ENCODE measurements at regions not wholly inside any gene's neighbourhood (a gene's known extent, or its start where the extent isn't known, plus 50 kb on each side); places are given as distances from the start of the nearest gene placed in this dataset.

DNA sequence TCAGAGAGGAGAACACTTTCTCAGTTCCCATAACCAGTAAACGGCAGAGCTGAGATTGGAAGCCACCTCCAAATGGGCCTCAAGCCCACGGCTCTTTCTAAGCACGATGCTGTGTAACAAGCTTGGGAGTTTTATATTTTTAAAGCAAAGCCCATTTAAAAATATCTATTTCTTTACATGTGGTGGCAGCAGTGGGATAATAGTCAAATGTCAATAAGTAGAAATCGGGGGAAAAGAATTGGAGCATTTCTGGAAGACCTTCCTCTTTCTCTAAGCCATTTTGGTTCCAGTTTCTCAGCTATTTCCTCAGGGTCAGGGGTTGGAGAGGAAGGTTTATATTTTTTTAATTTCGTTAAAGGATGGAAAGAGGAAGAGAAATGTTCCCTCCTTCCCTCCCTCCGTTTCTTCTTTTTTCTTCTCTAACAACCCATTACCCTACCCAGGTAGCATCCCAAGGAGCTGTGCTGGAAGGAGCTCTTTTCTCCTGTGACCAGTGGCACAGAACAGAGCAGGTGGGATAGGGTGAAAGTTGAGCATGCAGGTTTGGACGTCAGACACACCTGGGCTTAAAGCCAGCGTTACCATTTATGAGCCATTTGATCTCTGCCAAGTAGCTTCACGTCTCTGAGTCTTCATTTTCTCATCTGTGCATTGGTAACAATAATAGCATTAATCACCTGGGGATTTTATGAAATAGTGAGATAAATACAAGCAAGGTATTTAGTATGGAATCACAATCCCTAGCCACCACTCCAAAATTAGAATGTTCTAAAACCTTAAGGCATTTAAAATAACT, 515.7 kb downstream of the RPS24 start:
- Mint-ChIP-seq H3K27ac (no peak overlapping the region), H3K9me3 (peaks cover 3% of the 10 kb centered on the region), H3K27me3 (peaks cover 17% of the 10 kb centered on the region), H3K4me1 (peaks cover 6% of the 10 kb centered on the region), H3K4me3 (no peak overlapping the region), H3K36me3 (no peaks in the 10 kb centered on the region)
- ATAC-seq (ENCODE audit: low read depth) (no peak), DNase-seq (no peak)
- POLR2A ChIA-PET, result no interaction called here

- ATAC-seq (ENCODE audit: low read depth), result no peak
- POLR2A ChIA-PET, result no interaction called here
- Mint-ChIP-seq H3K4me3 (no peak overlapping the region), H3K9me3 (peaks cover 5% of the 10 kb centered on the region), H3K36me3 (no peaks in the 10 kb centered on the region), H3K27ac (no peak overlapping the region), H3K27me3 (peaks cover 17% of the 10 kb centered on the region), H3K4me1 (peaks cover 6% of the 10 kb centered on the region)
- no peak for DNase-seq
Measured at GRCh38 chr10:78550090-78550489, 516.4 kb downstream of the RPS24 start.

GRCh38 chr10:78550716-78551115, 517.1 kb downstream of the RPS24 start:
- Mint-ChIP-seq H3K4me1 (peaks cover 6% of the 10 kb centered on the region), H3K27ac (no peak overlapping the region), H3K9me3 (peaks cover 3% of the 10 kb centered on the region), H3K36me3 (no peaks in the 10 kb centered on the region), H3K27me3 (peaks cover 15% of the 10 kb centered on the region), H3K4me3 (no peak overlapping the region)
- ATAC-seq (ENCODE audit: low read depth) (no peak), DNase-seq (no peak)
- POLR2A ChIA-PET, result interaction anchor here (1.5 kb wide), 1 partner anchor 9 kb away, joined by 7 read pairs; no protein-coding TSS in a partner anchor

- POLR2A ChIA-PET, result interaction anchor here (1.5 kb wide), 1 partner anchor 9 kb away, joined by 7 read pairs; no protein-coding TSS in a partner anchor
- Mint-ChIP-seq H3K4me3 (no peak overlapping the region), H3K36me3 (no peaks in the 10 kb centered on the region), H3K27me3 (peaks cover 15% of the 10 kb centered on the region), H3K4me1 (peaks cover 6% of the 10 kb centered on the region), H3K27ac (no peak overlapping the region), H3K9me3 (peaks cover 3% of the 10 kb centered on the region)
- peak; percentile 18 for ATAC-seq (ENCODE audit: low read depth)
- no peak for DNase-seq
Measured at GRCh38 chr10:78551184-78552005, 517.4 kb upstream of the ZMIZ1 start.

GRCh38 chr10:78552261-78552811, 516.4 kb upstream of the ZMIZ1 start:
- Mint-ChIP-seq H3K27ac (no peak overlapping the region), H3K36me3 (no peaks in the 10 kb centered on the region), H3K4me3 (no peak overlapping the region), H3K9me3 (peaks cover 3% of the 10 kb centered on the region), H3K4me1 (peaks cover 6% of the 10 kb centered on the region), H3K27me3 (peaks cover 15% of the 10 kb centered on the region)
- POLR2A ChIA-PET, result no interaction called here
- ATAC-seq (ENCODE audit: low read depth) (no peak), DNase-seq (no peak)

- no peak overlapping the region for H3K27ac Mint-ChIP-seq
- H3K36me3 Mint-ChIP-seq, result no peaks in the 10 kb centered on the region
Measured at GRCh38 chr10:78553792-78554191, 515.0 kb upstream of the ZMIZ1 start.

DNA sequence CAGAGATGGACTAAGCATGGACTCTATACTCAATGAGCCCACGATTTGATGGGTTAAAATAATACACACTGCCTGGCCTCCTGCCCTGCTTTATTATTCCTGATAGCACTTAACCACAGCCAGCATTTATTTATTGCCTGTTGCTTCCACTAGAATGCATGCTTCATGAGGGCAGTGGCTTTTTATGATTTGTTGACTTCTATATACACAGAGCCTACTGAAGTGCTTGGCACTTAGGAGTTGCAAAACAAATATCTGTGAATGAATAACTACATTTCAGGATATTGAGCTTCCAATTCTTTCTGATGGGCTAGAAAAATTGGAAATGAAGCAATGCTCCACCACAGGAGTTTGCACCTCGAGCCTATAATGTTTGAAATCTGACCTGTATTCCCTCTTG, 513.6 kb upstream of the ZMIZ1 start:
- ATAC-seq (ENCODE audit: low read depth), result no peak

More at GRCh38 chr10:78553792-78554191, 515.0 kb upstream of the ZMIZ1 start:
- peaks cover 3% of the 10 kb centered on the region for H3K9me3 Mint-ChIP-seq
- POLR2A ChIA-PET, result no interaction called here
- H3K4me1 Mint-ChIP-seq, result peaks cover 6% of the 10 kb centered on the region
- DNase-seq (no peak), ATAC-seq (ENCODE audit: low read depth) (no peak)
- peaks cover 11% of the 10 kb centered on the region for H3K27me3 Mint-ChIP-seq
- H3K4me3 Mint-ChIP-seq, result no peak overlapping the region

DNA sequence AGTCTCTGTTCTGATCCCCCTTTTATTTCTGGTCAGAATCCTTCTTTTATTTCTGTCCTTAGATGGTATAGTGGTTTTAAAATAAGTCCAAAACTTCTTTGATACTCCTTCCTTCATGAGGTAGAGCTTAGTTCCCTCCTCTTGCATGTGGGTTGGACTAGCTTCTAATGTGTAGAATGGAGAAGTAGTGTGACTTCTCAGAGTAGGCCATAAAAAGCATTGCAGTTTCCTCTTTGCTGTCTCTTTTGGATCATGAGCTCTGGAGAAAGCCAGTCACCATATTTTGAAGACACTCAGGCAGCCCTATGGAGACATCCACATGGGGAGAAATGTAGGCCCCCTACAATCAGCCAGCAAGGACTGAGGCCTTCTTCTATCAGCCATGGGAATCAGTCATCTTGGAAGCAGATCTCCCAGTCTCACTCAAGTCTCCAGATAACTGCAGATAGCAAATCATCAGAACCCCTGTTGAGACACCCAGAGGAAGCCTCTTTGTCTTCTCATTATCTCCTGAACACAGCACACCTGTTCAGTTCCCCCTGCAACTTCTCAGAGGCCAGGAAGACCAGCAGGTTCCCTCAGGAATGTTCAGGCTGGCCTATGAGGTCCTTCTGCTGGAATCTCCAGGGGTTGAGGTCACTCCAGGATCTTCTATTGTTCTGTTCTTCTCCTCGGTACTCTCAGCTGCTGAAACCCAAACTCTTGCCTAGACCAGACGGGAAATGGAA, 511.9 kb upstream of the ZMIZ1 start:
- H3K9me3 Mint-ChIP-seq, result peaks cover 3% of the 10 kb centered on the region
- H3K27ac Mint-ChIP-seq, result no peak overlapping the region
- H3K4me3 Mint-ChIP-seq, result no peak overlapping the region
- peaks cover 6% of the 10 kb centered on the region for H3K27me3 Mint-ChIP-seq
- H3K4me1 Mint-ChIP-seq, result no peaks in the 10 kb centered on the region
- POLR2A ChIA-PET, result no interaction called here
- ATAC-seq (ENCODE audit: low read depth) (no peak), DNase-seq (no peak)
- H3K36me3 Mint-ChIP-seq, result no peaks in the 10 kb centered on the region

More for the DNA sequence above, 513.6 kb upstream of the ZMIZ1 start:
- H3K27me3 Mint-ChIP-seq, result peaks cover 9% of the 10 kb centered on the region
- no peak for DNase-seq
- H3K36me3 Mint-ChIP-seq, result no peaks in the 10 kb centered on the region
- H3K9me3 Mint-ChIP-seq, result peaks cover 3% of the 10 kb centered on the region
- peaks cover 6% of the 10 kb centered on the region for H3K4me1 Mint-ChIP-seq
- no peak overlapping the region for H3K27ac Mint-ChIP-seq
- H3K4me3 Mint-ChIP-seq, result no peak overlapping the region
- POLR2A ChIA-PET, result no interaction called here

DNA sequence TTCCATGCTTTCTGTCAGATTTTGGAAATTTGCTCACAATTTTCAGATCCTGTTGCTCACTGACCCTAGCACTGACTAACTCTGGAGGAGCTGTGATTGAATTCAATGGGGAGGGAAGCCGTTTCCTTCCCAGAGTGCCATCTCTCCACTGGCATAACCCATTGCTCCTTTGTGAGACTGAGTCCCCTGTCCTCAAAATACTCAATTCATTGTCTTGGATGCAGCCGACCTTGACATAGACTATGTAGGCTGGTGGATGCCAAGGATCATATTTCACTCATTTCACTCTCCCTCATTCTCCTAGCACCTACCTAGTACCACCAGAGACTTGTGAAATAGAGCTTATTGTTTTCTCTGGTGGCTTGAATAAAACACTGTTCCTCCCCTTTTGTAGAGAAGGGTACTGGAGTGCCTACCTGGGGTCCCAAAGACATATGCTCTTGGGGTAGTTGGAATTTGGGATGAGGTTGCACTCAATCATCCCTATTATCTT, 511.3 kb upstream of the ZMIZ1 start:
- POLR2A ChIA-PET, result no interaction called here

GRCh38 chr10:78559661-78560340, 509.0 kb upstream of the ZMIZ1 start:
- Mint-ChIP-seq H3K36me3 (no peaks in the 10 kb centered on the region), H3K4me3 (no peak overlapping the region), H3K9me3 (no peaks in the 10 kb centered on the region), H3K27ac (no peak overlapping the region), H3K4me1 (no peaks in the 10 kb centered on the region), H3K27me3 (peaks cover 6% of the 10 kb centered on the region)
- POLR2A ChIA-PET, result no interaction called here
- ATAC-seq (ENCODE audit: low read depth) (no peak), DNase-seq (no peak)

More for the DNA sequence above, 511.3 kb upstream of the ZMIZ1 start:
- Mint-ChIP-seq H3K4me1 (no peaks in the 10 kb centered on the region), H3K27ac (no peak overlapping the region), H3K4me3 (no peak overlapping the region), H3K36me3 (no peaks in the 10 kb centered on the region), H3K27me3 (peaks cover 6% of the 10 kb centered on the region), H3K9me3 (peaks cover 3% of the 10 kb centered on the region)
- no peak for DNase-seq
- ATAC-seq (ENCODE audit: low read depth), result no peak

DNA sequence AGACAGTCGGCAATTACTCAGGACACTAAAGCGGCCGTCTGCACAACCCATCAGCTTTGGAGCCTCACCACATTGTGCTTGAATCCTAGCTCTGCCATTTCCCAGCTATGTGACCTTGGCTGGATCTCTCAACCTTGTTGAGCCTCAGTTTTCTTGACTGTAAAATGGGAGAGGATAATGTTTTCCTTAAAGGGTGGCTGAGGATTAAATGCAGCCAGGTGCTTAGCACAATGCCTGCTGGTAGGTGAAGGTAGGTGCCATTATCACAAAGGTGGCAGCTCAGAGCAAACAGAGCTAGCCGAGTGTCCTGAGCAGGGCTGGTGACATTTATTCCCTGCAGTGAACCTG, 508.5 kb upstream of the ZMIZ1 start:
- Mint-ChIP-seq H3K36me3 (no peaks in the 10 kb centered on the region), H3K4me1 (no peaks in the 10 kb centered on the region), H3K27ac (no peak overlapping the region), H3K27me3 (peaks cover 6% of the 10 kb centered on the region), H3K4me3 (no peak overlapping the region), H3K9me3 (no peaks in the 10 kb centered on the region)
- no peak for DNase-seq
- ATAC-seq (ENCODE audit: low read depth), result no peak
- POLR2A ChIA-PET, result no interaction called here

- DNase-seq, result no peak
- ATAC-seq (ENCODE audit: low read depth), result no peak
- POLR2A ChIA-PET, result no interaction called here
- Mint-ChIP-seq H3K36me3 (no peaks in the 10 kb centered on the region), H3K9me3 (peaks cover 1% of the 10 kb centered on the region), H3K27me3 (peaks cover 8% of the 10 kb centered on the region), H3K4me1 (peaks cover 2% of the 10 kb centered on the region), H3K27ac (no peak overlapping the region), H3K4me3 (no peak overlapping the region)
Measured at GRCh38 chr10:78563314-78563713, 505.5 kb upstream of the ZMIZ1 start.

DNA sequence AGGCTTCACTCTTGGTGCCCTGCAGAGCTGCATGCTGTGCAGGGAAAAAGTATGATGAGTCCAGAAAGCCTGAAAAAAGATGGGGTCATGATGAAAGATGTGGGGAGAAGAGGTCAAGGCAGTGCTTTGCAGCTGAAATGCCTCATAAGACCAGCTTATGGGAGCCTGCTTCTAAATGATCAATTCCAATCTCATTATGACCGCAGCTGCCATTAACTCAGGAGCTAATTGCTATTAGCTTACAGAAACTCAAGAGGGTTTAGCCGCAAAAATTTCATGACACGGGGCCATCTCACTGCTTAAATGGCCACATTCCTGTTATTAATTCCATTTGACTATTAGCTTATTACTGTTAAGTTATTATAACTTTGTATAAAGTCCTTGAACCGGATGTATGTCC, 502.9 kb upstream of the ZMIZ1 start:
- ATAC-seq (ENCODE audit: low read depth) (no peak), DNase-seq (no peak)
- Mint-ChIP-seq H3K27ac (no peak overlapping the region), H3K4me1 (peaks cover 2% of the 10 kb centered on the region), H3K27me3 (peaks cover 8% of the 10 kb centered on the region), H3K9me3 (peaks cover 1% of the 10 kb centered on the region), H3K36me3 (no peaks in the 10 kb centered on the region), H3K4me3 (no peak overlapping the region)
- POLR2A ChIA-PET, result no interaction called here
